ENCODE measurements at regions not wholly inside any gene's neighbourhood (a gene's known extent, or its start where the extent isn't known, plus 50 kb on each side); places are given as distances from the start of the nearest gene placed in this dataset.

DNA sequence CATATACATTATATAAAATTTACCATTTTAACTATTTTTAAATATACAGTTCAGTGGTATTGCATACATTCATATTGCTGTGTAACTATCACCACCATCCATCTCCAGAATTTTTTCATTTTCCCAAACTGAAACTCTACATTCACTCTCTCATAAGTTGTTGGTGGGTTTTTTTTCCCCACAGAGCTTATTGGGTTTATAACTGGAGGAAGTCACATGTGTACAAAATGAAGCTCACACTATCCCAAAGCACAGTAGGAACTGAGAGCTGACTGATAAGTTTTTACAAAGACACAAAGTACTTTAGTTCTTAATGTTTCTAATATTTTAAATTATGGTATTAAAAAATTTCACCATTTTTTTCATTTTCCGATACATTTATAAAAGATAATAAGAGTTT, 78.8 kb upstream of the TNFAIP3 start:
- no peaks in the 10 kb centered on the region for H3K4me1 Mint-ChIP-seq (ENCODE audit: low read depth, unreplicated experiment)
- no peak for DNase-seq
- Histone ChIP-seq H3K27me3 (replicated peaks; ENCODE audit: control insufficient read depth, insufficient read depth, low read length) (no peaks in the 10 kb centered on the region), H3K36me3 (ENCODE audit: control insufficient read depth, insufficient read depth, low read length) (no peaks in the 10 kb centered on the region), H3K4me3 (ENCODE audit: low read depth, low read length) (no peak overlapping the region), H3K9me3 (no peaks in the 10 kb centered on the region), H3K4me1 (peaks cover 7% of the 10 kb centered on the region)
- no TSS peak for BruUV-seq (replicated peaks)
- TF ChIP-seq, protein P1, sequence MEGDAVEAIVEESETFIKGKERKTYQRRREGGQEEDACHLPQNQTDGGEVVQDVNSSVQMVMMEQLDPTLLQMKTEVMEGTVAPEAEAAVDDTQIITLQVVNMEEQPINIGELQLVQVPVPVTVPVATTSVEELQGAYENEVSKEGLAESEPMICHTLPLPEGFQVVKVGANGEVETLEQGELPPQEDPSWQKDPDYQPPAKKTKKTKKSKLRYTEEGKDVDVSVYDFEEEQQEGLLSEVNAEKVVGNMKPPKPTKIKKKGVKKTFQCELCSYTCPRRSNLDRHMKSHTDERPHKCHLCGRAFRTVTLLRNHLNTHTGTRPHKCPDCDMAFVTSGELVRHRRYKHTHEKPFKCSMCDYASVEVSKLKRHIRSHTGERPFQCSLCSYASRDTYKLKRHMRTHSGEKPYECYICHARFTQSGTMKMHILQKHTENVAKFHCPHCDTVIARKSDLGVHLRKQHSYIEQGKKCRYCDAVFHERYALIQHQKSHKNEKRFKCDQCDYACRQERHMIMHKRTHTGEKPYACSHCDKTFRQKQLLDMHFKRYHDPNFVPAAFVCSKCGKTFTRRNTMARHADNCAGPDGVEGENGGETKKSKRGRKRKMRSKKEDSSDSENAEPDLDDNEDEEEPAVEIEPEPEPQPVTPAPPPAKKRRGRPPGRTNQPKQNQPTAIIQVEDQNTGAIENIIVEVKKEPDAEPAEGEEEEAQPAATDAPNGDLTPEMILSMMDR (IDR thresholded peaks at IDR 0.05; ENCODE audit: insufficient read depth in 1 of 2, low read depth in 1 of 2, low read length in 1 of 2, severe bottlenecking in 1 of 2, unreplicated experiment in 1 of 2) = no peak
- H3K27me3 Mint-ChIP-seq (ENCODE audit: insufficient read depth, unreplicated experiment) = no peaks in the 10 kb centered on the region
- H3K27ac Mint-ChIP-seq (ENCODE audit: unreplicated experiment) = no peak overlapping the region
- H3K4me3 Mint-ChIP-seq (ENCODE audit: unreplicated experiment) = no peak overlapping the region
- intact Hi-C loops (cut with micrococcal nuclease; ENCODE audit: unreplicated experiment) = no loop called here
- CTCF ChIA-PET = no interaction called here
- H3K36me3 Mint-ChIP-seq (ENCODE audit: insufficient read depth, unreplicated experiment) = no peaks in the 10 kb centered on the region
- POLR2A ChIA-PET = no interaction called here
- H3K9me3 Mint-ChIP-seq (ENCODE audit: unreplicated experiment) = no peaks in the 10 kb centered on the region

DNA sequence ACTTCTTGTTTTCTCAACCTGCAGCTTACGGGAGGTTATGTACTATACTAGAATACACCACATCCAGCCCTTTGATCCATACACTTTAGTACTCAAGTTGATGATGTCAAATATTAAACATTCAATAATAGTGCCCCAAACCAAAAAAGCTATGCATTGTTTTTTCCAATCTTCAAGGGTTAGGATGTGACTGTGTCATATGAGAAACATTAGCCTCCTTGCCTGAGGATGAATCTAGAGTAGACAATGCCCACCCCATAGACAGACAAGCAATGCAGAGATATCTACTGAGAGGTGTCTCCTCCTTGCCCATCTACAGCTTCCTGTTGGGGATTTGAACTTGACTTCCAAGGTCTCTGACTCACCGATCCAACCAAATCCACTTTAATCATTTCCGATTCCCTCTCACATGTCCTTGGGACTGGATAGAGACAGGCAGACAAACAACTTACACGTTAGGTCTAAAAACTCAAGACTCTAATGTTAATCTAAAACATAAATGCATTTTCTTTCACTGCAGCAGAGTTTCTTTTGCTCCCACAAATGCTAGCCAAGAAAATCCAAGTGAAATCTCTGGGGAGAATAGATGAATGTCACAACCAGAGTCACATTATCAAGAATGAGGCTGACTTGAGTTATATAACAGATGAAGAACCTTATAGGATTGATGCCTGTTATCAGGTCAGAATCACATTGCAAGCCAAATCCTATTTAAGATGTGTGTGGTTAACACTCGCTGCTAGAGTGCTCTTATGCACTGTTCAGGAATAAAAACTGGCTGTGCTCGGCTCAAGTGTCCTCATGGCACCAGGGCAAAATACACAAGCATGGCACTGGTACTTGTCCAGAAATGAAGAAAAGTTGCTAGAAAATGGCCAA, 75.5 kb upstream of the TNFAIP3 start:
- Histone ChIP-seq H3K4me1 (peaks cover 37% of the 10 kb centered on the region), H3K36me3 (ENCODE audit: control insufficient read depth, insufficient read depth, low read length) (no peaks in the 10 kb centered on the region), H3K4me3 (ENCODE audit: low read depth, low read length) (no peak overlapping the region), H3K27me3 (replicated peaks; ENCODE audit: control insufficient read depth, insufficient read depth, low read length) (no peaks in the 10 kb centered on the region), H3K9me3 (no peaks in the 10 kb centered on the region)
- Mint-ChIP-seq H3K4me3 (ENCODE audit: unreplicated experiment) (no peak overlapping the region), H3K27me3 (ENCODE audit: insufficient read depth, unreplicated experiment) (no peaks in the 10 kb centered on the region), H3K4me1 (ENCODE audit: low read depth, unreplicated experiment) (peaks cover 26% of the 10 kb centered on the region), H3K27ac (ENCODE audit: unreplicated experiment) (no peak overlapping the region), H3K9me3 (ENCODE audit: unreplicated experiment) (no peaks in the 10 kb centered on the region), H3K36me3 (ENCODE audit: insufficient read depth, unreplicated experiment) (peaks cover 5% of the 10 kb centered on the region)
- TF ChIP-seq, protein P1 (IDR thresholded peaks at IDR 0.05; ENCODE audit: insufficient read depth in 1 of 2, low read depth in 1 of 2, low read length in 1 of 2, severe bottlenecking in 1 of 2, unreplicated experiment in 1 of 2) = no peak
- DNase-seq = no peak
- CTCF ChIA-PET = no interaction called here
- intact Hi-C loops (cut with micrococcal nuclease; ENCODE audit: unreplicated experiment) = no loop called here
- no TSS peak for BruUV-seq (replicated peaks)
- POLR2A ChIA-PET = no interaction called here

DNA sequence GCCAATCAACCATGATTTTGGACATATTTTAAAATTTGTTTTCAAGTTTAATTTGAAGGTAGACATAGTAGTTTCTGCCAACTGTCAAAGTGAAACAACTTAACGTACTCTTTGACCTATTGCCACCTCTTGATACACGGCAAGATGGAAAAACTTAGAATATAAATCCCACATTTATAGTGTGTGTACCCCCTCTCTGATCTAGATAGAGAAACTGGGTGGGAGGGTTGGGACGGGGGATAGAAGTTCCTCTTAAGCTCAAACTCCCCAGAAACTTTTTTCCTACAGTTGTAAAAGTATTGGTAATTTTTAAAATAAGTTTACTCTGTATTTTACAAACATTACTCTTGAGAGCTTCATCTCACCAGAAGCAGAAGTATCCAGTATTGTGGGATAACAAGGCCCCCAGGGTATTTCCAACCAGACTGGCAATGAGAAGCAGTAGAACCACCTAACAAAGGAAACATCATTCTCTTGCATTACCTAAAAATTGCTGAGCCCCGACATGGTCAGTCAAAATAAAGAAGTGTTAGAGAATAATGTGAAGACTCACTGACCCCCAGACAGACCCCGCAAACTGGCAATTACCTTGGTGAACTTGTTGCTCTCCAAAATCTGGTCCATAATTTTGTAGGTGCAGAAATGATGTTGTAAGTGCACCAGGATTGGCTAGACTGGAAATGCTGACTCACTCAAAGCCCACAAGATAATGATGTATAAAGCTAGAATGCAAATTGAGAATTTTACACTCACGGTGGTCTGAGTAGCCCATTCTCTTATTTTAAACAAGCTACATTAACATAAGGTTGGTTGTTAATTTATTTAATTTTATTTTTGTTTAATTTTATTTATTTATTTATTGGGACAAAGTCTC, 74.7 kb upstream of the TNFAIP3 start:
- H3K27me3 Mint-ChIP-seq (ENCODE audit: insufficient read depth, unreplicated experiment) = no peaks in the 10 kb centered on the region
- no peak overlapping the region for H3K4me3 Mint-ChIP-seq (ENCODE audit: unreplicated experiment)
- peaks cover 46% of the 10 kb centered on the region for H3K4me1 ChIP-seq
- no peak overlapping the region for H3K27ac Mint-ChIP-seq (ENCODE audit: unreplicated experiment)
- no peak overlapping the region for H3K4me3 ChIP-seq (ENCODE audit: low read depth, low read length)
- no peaks in the 10 kb centered on the region for H3K9me3 ChIP-seq
- DNase-seq = no peak
- H3K4me1 Mint-ChIP-seq (ENCODE audit: low read depth, unreplicated experiment) = peaks cover 26% of the 10 kb centered on the region
- TF ChIP-seq, protein P1 (IDR thresholded peaks at IDR 0.05; ENCODE audit: insufficient read depth in 1 of 2, low read depth in 1 of 2, low read length in 1 of 2, severe bottlenecking in 1 of 2, unreplicated experiment in 1 of 2) = no peak
- no TSS peak for BruUV-seq (replicated peaks)
- ChIA-PET CTCF (no interaction called here), POLR2A (no interaction called here)
- intact Hi-C loops (cut with micrococcal nuclease; ENCODE audit: unreplicated experiment) = no loop called here
- no peaks in the 10 kb centered on the region for H3K27me3 ChIP-seq (replicated peaks; ENCODE audit: control insufficient read depth, insufficient read depth, low read length)
- no peaks in the 10 kb centered on the region for H3K9me3 Mint-ChIP-seq (ENCODE audit: unreplicated experiment)
- peaks cover 5% of the 10 kb centered on the region for H3K36me3 Mint-ChIP-seq (ENCODE audit: insufficient read depth, unreplicated experiment)
- H3K36me3 ChIP-seq (ENCODE audit: control insufficient read depth, insufficient read depth, low read length) = no peaks in the 10 kb centered on the region

All from Caco-2 (cell line).